ENCODE measurements at regions not wholly inside any gene's neighbourhood (a gene's known extent, or its start where the extent isn't known, plus 50 kb on each side); places are given as distances from the start of the nearest gene placed in this dataset.

GRCh38 chr22:46026899-46027210, 49.9 kb upstream of the WNT7B start:
- no peaks in the 10 kb centered on the region for H3K36me3 Mint-ChIP-seq
- H3K27ac Mint-ChIP-seq, result peak overlapping the region; percentile 66
- H3K4me1 Mint-ChIP-seq (ENCODE audit: unreplicated experiment), result peaks cover 6% of the 10 kb centered on the region
- no peaks in the 10 kb centered on the region for H3K9me3 Mint-ChIP-seq
- H3K4me3 Mint-ChIP-seq, result peak overlapping the region; percentile 87
- no peak for TF ChIP-seq CTCF (conservative IDR thresholded peaks at IDR 0.05)
- peaks cover 53% of the 10 kb centered on the region for H3K27me3 Mint-ChIP-seq
- no peak for DNase-seq (ENCODE audit: extremely low spot score, unreplicated experiment)

DNA sequence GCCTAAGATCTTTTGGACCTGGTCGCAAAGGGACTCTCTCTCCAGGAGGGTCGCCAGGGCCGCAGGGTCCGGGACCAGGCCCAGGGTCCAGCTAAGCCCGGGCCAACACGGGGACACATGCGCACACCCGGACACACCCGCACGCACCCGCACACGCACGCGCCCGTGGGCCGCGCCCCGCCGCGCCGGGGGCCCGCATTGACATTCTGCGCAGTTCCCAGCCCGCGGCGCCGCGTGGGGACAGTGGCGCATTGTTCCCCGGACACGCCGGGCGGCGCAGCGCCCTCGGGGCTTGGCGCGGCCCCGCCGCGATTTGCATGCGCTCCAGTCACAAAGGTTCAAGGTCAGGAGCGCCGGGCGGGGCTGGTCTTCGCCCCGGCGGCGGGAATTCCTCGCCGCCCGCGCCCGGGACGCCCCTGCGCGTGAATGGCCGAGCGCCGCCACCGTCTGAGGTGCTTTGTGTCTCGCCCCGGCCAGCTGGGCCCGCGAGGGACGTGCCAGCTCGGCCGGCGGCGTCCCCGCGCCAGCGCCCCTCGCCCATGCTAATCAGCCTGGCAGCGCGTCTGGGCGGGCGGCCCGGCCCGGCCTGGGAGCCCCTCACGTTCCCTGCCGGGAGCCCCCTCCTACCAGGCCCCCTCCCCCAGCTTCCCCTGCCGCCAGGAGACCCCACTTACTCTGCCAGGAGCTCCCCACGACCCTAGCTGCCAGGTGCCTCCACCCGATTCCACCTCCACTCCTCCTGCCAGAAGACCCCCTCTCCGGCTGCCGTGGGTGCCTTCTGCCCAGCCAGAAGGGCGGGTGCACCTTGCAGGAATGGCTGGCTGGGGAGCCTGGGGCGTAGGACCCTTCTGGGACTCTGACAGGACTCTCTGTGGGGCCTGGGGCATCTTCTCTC, 50.5 kb upstream of the WNT7B start:
- peaks cover 6% of the 10 kb centered on the region for H3K4me1 Mint-ChIP-seq (ENCODE audit: unreplicated experiment)
- H3K9me3 Mint-ChIP-seq, result no peaks in the 10 kb centered on the region
- H3K27me3 Mint-ChIP-seq, result peaks cover 50% of the 10 kb centered on the region
- H3K27ac Mint-ChIP-seq, result peak overlapping the region; percentile 66
- no peak for DNase-seq (ENCODE audit: extremely low spot score, unreplicated experiment)
- H3K36me3 Mint-ChIP-seq, result no peaks in the 10 kb centered on the region
- peak overlapping the region; percentile 87 for H3K4me3 Mint-ChIP-seq
- TF ChIP-seq CTCF (conservative IDR thresholded peaks at IDR 0.05), result no peak

- Mint-ChIP-seq H3K27ac (no peak overlapping the region), H3K36me3 (no peaks in the 10 kb centered on the region), H3K4me1 (ENCODE audit: unreplicated experiment) (peaks cover 6% of the 10 kb centered on the region), H3K27me3 (peaks cover 45% of the 10 kb centered on the region), H3K4me3 (peak overlapping the region; percentile 73), H3K9me3 (no peaks in the 10 kb centered on the region)
- no peak for TF ChIP-seq CTCF (conservative IDR thresholded peaks at IDR 0.05)
- DNase-seq (ENCODE audit: extremely low spot score, unreplicated experiment), result no peak
Observed at GRCh38 chr22:46028106-46028991, 51.4 kb upstream of the WNT7B start.

- Mint-ChIP-seq H3K9me3 (no peaks in the 10 kb centered on the region), H3K36me3 (no peaks in the 10 kb centered on the region), H3K4me3 (no peak overlapping the region), H3K27ac (no peak overlapping the region), H3K27me3 (peaks cover 43% of the 10 kb centered on the region), H3K4me1 (ENCODE audit: unreplicated experiment) (peaks cover 6% of the 10 kb centered on the region)
- TF ChIP-seq CTCF (conservative IDR thresholded peaks at IDR 0.05), result no peak
- no peak for DNase-seq (ENCODE audit: extremely low spot score, unreplicated experiment)
Observed at GRCh38 chr22:46029036-46029435, 52.1 kb upstream of the WNT7B start.

DNA sequence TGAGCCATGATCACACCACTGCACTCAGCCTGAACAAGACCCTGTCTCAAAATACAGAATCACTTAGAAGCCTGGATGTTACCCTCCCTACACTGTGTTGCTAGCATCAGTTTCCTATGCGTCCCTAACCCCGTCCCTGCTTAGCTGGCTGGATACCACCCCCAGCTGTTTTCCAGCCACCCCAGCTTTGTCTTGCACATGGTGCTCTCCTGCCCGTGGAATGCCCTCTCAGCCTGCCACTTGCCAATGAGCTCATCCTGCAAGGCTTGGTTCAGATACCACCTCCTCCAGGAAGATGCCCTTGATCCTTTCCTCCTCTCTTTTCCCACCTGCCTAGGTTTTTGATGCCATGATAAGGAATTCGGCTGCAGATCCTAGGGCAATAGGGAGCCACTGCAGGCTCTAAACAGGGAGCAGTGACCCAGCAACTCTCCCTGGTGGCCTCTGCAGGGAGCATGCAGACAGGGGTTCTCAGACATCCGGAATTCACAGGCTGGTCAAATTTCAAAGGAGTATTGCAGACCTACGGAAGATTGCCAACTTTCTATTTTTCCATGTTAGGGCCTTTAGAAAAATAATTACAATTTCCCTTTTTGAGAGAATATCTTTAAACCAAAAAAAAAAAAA, 52.7 kb upstream of the WNT7B start:
- H3K4me1 Mint-ChIP-seq (ENCODE audit: unreplicated experiment), result peaks cover 6% of the 10 kb centered on the region
- DNase-seq (ENCODE audit: extremely low spot score, unreplicated experiment), result no peak
- H3K27ac Mint-ChIP-seq, result no peak overlapping the region
- TF ChIP-seq CTCF (conservative IDR thresholded peaks at IDR 0.05), result no peak
- peak overlapping the region; percentile 6 for H3K4me3 Mint-ChIP-seq
- H3K27me3 Mint-ChIP-seq, result peaks cover 36% of the 10 kb centered on the region
- no peaks in the 10 kb centered on the region for H3K36me3 Mint-ChIP-seq
- no peaks in the 10 kb centered on the region for H3K9me3 Mint-ChIP-seq
